ENCODE measurements at regions not wholly inside any gene's neighbourhood (a gene's known extent, or its start where the extent isn't known, plus 50 kb on each side); places are given as distances from the start of the nearest gene placed in this dataset.

GRCh38 chr4:110675426-110675825, 52.5 kb upstream of the PITX2 start:
- ATAC-seq (ENCODE audit: low read depth) = no peak
- DNase-seq = no peak
- POLR2A ChIA-PET = no interaction called here
- H3K4me1 Mint-ChIP-seq = no peaks in the 10 kb centered on the region
- no peaks in the 10 kb centered on the region for H3K9me3 Mint-ChIP-seq
- H3K27ac Mint-ChIP-seq = no peak overlapping the region
- H3K36me3 Mint-ChIP-seq = no peaks in the 10 kb centered on the region
- no peak overlapping the region for H3K4me3 Mint-ChIP-seq
- peaks cover under 1% of the 10 kb centered on the region for H3K27me3 Mint-ChIP-seq

GRCh38 chr4:110676241-110676640, 53.4 kb upstream of the PITX2 start:
- Mint-ChIP-seq H3K27ac (no peak overlapping the region), H3K4me3 (no peak overlapping the region), H3K27me3 (peaks cover 3% of the 10 kb centered on the region), H3K36me3 (no peaks in the 10 kb centered on the region), H3K9me3 (no peaks in the 10 kb centered on the region), H3K4me1 (no peaks in the 10 kb centered on the region)
- ATAC-seq (ENCODE audit: low read depth) (no peak), DNase-seq (no peak)
- POLR2A ChIA-PET = no interaction called here

- H3K9me3 Mint-ChIP-seq = no peaks in the 10 kb centered on the region
- POLR2A ChIA-PET = no interaction called here
- no peak overlapping the region for H3K4me3 Mint-ChIP-seq
- H3K27me3 Mint-ChIP-seq = peaks cover 3% of the 10 kb centered on the region
- ATAC-seq (ENCODE audit: low read depth) (no peak), DNase-seq (no peak)
- no peaks in the 10 kb centered on the region for H3K4me1 Mint-ChIP-seq
- no peak overlapping the region for H3K27ac Mint-ChIP-seq
- H3K36me3 Mint-ChIP-seq = no peaks in the 10 kb centered on the region
Measured at GRCh38 chr4:110678517-110679227, 55.8 kb upstream of the PITX2 start.

GRCh38 chr4:110680265-110680664, 57.4 kb upstream of the PITX2 start:
- H3K4me3 Mint-ChIP-seq = no peak overlapping the region
- POLR2A ChIA-PET = no interaction called here
- ATAC-seq (ENCODE audit: low read depth) (no peak), DNase-seq (no peak)
- H3K27ac Mint-ChIP-seq = no peak overlapping the region
- H3K9me3 Mint-ChIP-seq = no peaks in the 10 kb centered on the region
- H3K27me3 Mint-ChIP-seq = peaks cover 3% of the 10 kb centered on the region
- no peaks in the 10 kb centered on the region for H3K4me1 Mint-ChIP-seq
- no peaks in the 10 kb centered on the region for H3K36me3 Mint-ChIP-seq

GRCh38 chr4:110681381-110681780, 58.5 kb upstream of the PITX2 start:
- Mint-ChIP-seq H3K36me3 (no peaks in the 10 kb centered on the region), H3K27me3 (peaks cover 3% of the 10 kb centered on the region), H3K27ac (no peak overlapping the region), H3K4me3 (no peak overlapping the region), H3K4me1 (no peaks in the 10 kb centered on the region), H3K9me3 (no peaks in the 10 kb centered on the region)
- POLR2A ChIA-PET = no interaction called here
- ATAC-seq (ENCODE audit: low read depth) (no peak), DNase-seq (no peak)

GRCh38 chr4:110682311-110682710, 59.4 kb upstream of the PITX2 start:
- no peaks in the 10 kb centered on the region for H3K36me3 Mint-ChIP-seq
- H3K9me3 Mint-ChIP-seq = peaks cover 2% of the 10 kb centered on the region
- no peak overlapping the region for H3K4me3 Mint-ChIP-seq
- DNase-seq (no peak), ATAC-seq (ENCODE audit: low read depth) (no peak)
- H3K27me3 Mint-ChIP-seq = peaks cover 3% of the 10 kb centered on the region
- POLR2A ChIA-PET = no interaction called here
- H3K27ac Mint-ChIP-seq = no peak overlapping the region
- H3K4me1 Mint-ChIP-seq = no peaks in the 10 kb centered on the region

GRCh38 chr4:110683601-110684000, 60.7 kb upstream of the PITX2 start:
- POLR2A ChIA-PET = no interaction called here
- no peak overlapping the region for H3K4me3 Mint-ChIP-seq
- H3K4me1 Mint-ChIP-seq = no peaks in the 10 kb centered on the region
- H3K27me3 Mint-ChIP-seq = peaks cover 3% of the 10 kb centered on the region
- DNase-seq (no peak), ATAC-seq (ENCODE audit: low read depth) (no peak)
- H3K9me3 Mint-ChIP-seq = peaks cover 2% of the 10 kb centered on the region
- no peaks in the 10 kb centered on the region for H3K36me3 Mint-ChIP-seq
- H3K27ac Mint-ChIP-seq = no peak overlapping the region

- Mint-ChIP-seq H3K27me3 (no peaks in the 10 kb centered on the region), H3K36me3 (no peaks in the 10 kb centered on the region), H3K27ac (no peak overlapping the region), H3K4me1 (no peaks in the 10 kb centered on the region), H3K4me3 (no peak overlapping the region), H3K9me3 (no peaks in the 10 kb centered on the region)
- no peak for ATAC-seq (ENCODE audit: low read depth)
- POLR2A ChIA-PET = no interaction called here
- no peak for DNase-seq
Measured at GRCh38 chr4:110702326-110702725, 79.4 kb upstream of the PITX2 start.

- POLR2A ChIA-PET = no interaction called here
- DNase-seq (no peak), ATAC-seq (ENCODE audit: low read depth) (no peak)
- Mint-ChIP-seq H3K9me3 (no peaks in the 10 kb centered on the region), H3K4me1 (no peaks in the 10 kb centered on the region), H3K27ac (no peak overlapping the region), H3K4me3 (no peak overlapping the region), H3K36me3 (no peaks in the 10 kb centered on the region), H3K27me3 (no peaks in the 10 kb centered on the region)
Measured at GRCh38 chr4:110704748-110705439, 82.0 kb upstream of the PITX2 start.

- Mint-ChIP-seq H3K4me1 (no peaks in the 10 kb centered on the region), H3K9me3 (no peaks in the 10 kb centered on the region), H3K4me3 (no peak overlapping the region), H3K27ac (no peak overlapping the region), H3K36me3 (no peaks in the 10 kb centered on the region), H3K27me3 (no peaks in the 10 kb centered on the region)
- ATAC-seq (ENCODE audit: low read depth) (no peak), DNase-seq (no peak)
- POLR2A ChIA-PET = no interaction called here
Measured at GRCh38 chr4:110705440-110705782, 82.5 kb upstream of the PITX2 start.

GRCh38 chr4:110710070-110710469, 87.2 kb upstream of the PITX2 start:
- POLR2A ChIA-PET = no interaction called here
- Mint-ChIP-seq H3K27me3 (no peaks in the 10 kb centered on the region), H3K27ac (no peak overlapping the region), H3K9me3 (peaks cover 3% of the 10 kb centered on the region), H3K4me3 (no peak overlapping the region), H3K36me3 (no peaks in the 10 kb centered on the region), H3K4me1 (no peaks in the 10 kb centered on the region)
- DNase-seq (no peak), ATAC-seq (ENCODE audit: low read depth) (no peak)

- no peak for ATAC-seq (ENCODE audit: low read depth)
- H3K4me1 Mint-ChIP-seq = no peaks in the 10 kb centered on the region
Measured at GRCh38 chr4:110712486-110712885, 89.6 kb upstream of the PITX2 start.

GRCh38 chr4:110730318-110730717, 107.4 kb upstream of the PITX2 start:
- Mint-ChIP-seq H3K9me3 (no peaks in the 10 kb centered on the region), H3K27ac (no peak overlapping the region), H3K27me3 (no peaks in the 10 kb centered on the region), H3K4me1 (no peaks in the 10 kb centered on the region), H3K36me3 (no peaks in the 10 kb centered on the region), H3K4me3 (no peak overlapping the region)
- DNase-seq (no peak), ATAC-seq (ENCODE audit: low read depth) (no peak)
- POLR2A ChIA-PET = no interaction called here

More at GRCh38 chr4:110712486-110712885, 89.6 kb upstream of the PITX2 start:
- no peak overlapping the region for H3K27ac Mint-ChIP-seq
- H3K9me3 Mint-ChIP-seq = peaks cover 3% of the 10 kb centered on the region
- POLR2A ChIA-PET = no interaction called here
- H3K36me3 Mint-ChIP-seq = no peaks in the 10 kb centered on the region
- H3K27me3 Mint-ChIP-seq = no peaks in the 10 kb centered on the region
- H3K4me3 Mint-ChIP-seq = no peak overlapping the region
- DNase-seq = no peak

- H3K27ac Mint-ChIP-seq = no peak overlapping the region
- H3K36me3 Mint-ChIP-seq = no peaks in the 10 kb centered on the region
- POLR2A ChIA-PET = no interaction called here
Measured at GRCh38 chr4:110733901-110734300, 111.0 kb upstream of the PITX2 start.

More at GRCh38 chr4:110733901-110734300, 111.0 kb upstream of the PITX2 start:
- Mint-ChIP-seq H3K4me3 (no peak overlapping the region), H3K9me3 (no peaks in the 10 kb centered on the region), H3K4me1 (no peaks in the 10 kb centered on the region), H3K27me3 (no peaks in the 10 kb centered on the region)
- DNase-seq (no peak), ATAC-seq (ENCODE audit: low read depth) (no peak)
